ENCODE measurements at regions not wholly inside any gene's neighbourhood (a gene's known extent, or its start where the extent isn't known, plus 50 kb on each side); places are given as distances from the start of the nearest gene placed in this dataset.

DNA sequence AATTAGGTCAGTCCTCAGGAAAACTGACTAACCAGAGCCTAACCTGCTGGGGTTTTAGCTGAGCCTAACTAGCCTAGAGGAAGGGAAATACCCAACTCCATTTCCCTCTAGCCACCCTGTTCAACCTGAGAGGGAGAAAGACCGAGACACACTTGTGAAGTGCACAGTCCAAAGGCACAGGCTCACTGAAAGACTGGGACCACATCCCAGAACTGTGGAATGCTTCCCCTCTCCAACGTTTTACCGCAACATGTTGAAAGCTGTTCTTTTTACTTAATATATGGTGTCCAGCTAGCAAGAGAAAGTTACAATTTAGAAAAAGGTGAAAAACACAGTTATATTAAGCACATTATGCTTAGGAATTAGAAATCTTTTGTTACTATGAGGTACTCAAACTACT, 76.8 kb upstream of the SIMC1 start:
- Histone ChIP-seq H3K27ac (no peak overlapping the region), H3K4me3 (no peak overlapping the region)
- no peak for DNase-seq (ENCODE audit: low spot score)
- TF ChIP-seq, protein P1, sequence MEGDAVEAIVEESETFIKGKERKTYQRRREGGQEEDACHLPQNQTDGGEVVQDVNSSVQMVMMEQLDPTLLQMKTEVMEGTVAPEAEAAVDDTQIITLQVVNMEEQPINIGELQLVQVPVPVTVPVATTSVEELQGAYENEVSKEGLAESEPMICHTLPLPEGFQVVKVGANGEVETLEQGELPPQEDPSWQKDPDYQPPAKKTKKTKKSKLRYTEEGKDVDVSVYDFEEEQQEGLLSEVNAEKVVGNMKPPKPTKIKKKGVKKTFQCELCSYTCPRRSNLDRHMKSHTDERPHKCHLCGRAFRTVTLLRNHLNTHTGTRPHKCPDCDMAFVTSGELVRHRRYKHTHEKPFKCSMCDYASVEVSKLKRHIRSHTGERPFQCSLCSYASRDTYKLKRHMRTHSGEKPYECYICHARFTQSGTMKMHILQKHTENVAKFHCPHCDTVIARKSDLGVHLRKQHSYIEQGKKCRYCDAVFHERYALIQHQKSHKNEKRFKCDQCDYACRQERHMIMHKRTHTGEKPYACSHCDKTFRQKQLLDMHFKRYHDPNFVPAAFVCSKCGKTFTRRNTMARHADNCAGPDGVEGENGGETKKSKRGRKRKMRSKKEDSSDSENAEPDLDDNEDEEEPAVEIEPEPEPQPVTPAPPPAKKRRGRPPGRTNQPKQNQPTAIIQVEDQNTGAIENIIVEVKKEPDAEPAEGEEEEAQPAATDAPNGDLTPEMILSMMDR (IDR thresholded peaks at IDR 0.05), result no peak

DNA sequence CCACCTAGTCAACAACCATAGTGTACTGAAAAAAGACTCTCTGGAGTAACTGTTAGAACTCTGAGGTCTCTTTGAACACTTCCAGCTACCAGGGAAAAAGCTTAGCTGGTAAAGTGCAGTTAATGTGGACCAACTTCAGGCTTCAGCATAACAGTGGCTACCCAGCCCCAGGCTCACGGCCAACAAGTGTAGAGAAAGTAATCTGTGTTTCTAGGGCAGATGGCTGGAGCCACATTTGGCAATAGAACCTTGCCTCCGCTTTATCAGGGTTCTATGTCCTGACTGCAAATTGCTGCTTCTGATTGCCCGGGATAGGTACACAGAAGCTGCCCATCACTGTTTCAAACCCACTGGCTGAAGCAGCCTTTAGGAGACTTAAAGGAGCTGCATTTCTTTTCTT, 76.0 kb upstream of the SIMC1 start:
- H3K4me3 ChIP-seq, result no peak overlapping the region
- DNase-seq (ENCODE audit: low spot score), result no peak
- H3K27ac ChIP-seq, result no peak overlapping the region
- TF ChIP-seq, protein P1 (IDR thresholded peaks at IDR 0.05), result no peak

DNA sequence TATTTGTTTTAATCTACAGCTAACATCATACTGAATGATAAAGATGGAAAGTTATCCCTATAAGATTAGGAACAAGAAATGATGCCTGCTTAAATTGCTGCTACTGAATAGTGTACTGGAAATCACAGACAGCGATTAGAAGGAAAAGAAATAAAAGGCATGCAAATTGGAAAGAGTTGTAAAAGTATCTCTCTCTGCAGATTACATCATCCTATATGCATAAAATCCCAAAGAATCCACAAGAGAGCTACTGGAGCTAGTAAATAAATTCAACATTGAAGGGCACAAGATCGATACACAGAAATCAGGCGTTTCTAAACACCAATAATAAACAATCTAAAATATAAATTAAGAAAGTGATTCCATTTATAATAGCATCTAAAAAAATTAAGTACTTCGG, 75.3 kb upstream of the SIMC1 start:
- TF ChIP-seq, protein P1 (IDR thresholded peaks at IDR 0.05), result no peak
- DNase-seq (ENCODE audit: low spot score), result no peak
- Histone ChIP-seq H3K4me3 (no peak overlapping the region), H3K27ac (no peak overlapping the region)

DNA sequence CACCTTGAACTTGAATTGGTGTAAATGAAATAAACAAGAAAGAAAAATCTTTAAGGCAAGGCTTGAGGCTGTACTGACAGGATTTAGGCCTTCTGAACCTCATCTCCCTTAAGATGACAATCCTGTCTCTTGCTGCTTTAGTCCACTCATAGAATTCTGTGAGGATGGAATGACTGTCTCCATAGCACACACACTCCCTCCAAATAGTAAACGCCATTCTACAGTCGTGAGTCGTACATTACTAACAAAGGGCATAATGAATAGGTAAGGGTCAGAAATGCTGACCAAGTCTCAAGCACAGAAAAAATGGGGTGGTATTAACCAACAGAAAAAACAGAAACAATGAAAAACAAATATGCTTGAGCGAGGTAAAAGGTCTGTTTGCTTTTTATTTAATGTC, 71.8 kb upstream of the SIMC1 start:
- no peak overlapping the region for H3K27ac ChIP-seq
- TF ChIP-seq, protein P1 (IDR thresholded peaks at IDR 0.05), result no peak
- DNase-seq (ENCODE audit: low spot score), result no peak
- H3K4me3 ChIP-seq, result no peak overlapping the region

DNA sequence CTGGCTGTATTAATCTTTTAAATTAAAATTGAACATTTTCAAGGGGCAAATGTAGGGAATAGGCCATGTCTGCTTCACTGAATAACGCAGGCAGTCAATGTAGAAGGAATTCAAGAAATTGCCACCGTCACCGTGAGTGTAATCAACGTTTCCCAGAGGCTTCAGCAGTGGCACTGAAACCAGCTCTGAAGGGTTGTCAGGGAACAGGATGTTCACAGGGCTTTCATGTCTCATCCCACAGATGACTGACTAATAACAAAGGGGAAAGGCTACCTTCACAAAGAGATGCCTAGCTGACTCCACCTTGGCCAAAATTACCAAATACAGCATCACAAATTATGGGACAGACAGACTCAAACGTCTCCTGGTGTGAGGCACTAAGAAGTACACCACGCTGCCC, 70.4 kb upstream of the SIMC1 start:
- DNase-seq (ENCODE audit: low spot score), result no peak
- TF ChIP-seq, protein P1 (IDR thresholded peaks at IDR 0.05), result no peak
- H3K4me3 ChIP-seq, result no peak overlapping the region

DNA sequence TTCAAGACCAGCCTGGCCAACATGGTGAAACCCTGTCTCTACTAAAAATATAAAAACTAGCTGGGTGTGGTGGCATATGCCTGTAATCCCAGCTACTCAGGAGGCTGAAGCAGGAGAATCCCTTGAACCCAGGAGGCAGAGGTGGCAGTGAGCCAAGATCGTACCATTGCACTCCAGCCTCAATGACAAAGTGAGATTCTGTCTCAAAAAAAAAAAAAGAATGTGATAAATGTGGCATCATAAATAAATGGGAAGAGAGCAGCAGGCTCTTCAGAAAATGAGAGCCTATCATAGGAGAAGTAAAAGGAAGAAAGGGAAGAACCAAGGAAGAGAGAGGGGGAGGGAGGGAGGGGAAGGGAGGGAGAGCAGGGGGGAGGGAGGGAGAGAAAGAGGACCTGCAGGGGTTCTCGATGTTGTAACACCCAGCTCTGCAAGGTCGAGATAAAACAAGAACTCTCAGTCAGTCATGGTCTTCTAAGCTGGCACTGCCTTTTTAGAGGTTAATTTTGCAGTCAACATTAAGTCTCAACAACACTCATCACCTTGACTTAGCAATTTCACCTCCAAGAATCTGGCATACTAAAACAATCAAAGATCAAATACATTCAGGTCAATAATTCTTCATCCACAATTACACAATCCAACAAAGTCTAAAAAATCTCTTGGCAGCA, 68.7 kb upstream of the SIMC1 start:
- DNase-seq (ENCODE audit: low spot score), result no peak
- TF ChIP-seq, protein P1 (IDR thresholded peaks at IDR 0.05), result no peak
- Histone ChIP-seq H3K27ac (no peak overlapping the region), H3K4me3 (no peak overlapping the region)

More for the DNA sequence above, 70.4 kb upstream of the SIMC1 start:
- no peak overlapping the region for H3K27ac ChIP-seq

DNA sequence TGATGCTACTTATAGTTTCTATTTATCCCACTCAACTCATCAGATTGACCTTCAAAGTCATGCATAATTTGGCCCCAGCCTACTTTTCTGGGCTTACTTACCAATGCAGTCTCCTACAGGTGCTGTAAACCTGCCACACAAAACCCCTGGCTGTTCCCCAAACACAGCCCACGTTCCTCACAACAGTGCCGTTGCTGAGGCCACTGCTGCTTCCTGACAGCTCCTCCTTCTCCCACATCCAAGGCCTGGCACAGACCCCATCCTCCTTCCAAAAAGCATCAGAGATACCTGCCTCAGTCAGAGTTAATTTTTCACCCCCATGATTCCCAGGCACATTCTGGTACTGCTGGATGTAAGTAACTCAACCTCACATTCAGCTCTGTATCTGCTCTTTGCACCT, 68.1 kb upstream of the SIMC1 start:
- Histone ChIP-seq H3K27ac (no peak overlapping the region), H3K4me3 (no peak overlapping the region)
- DNase-seq (ENCODE audit: low spot score), result no peak
- TF ChIP-seq, protein P1 (IDR thresholded peaks at IDR 0.05), result no peak
